ENCODE measurements at regions not wholly inside any gene's neighbourhood (a gene's known extent, or its start where the extent isn't known, plus 50 kb on each side); places are given as distances from the start of the nearest gene placed in this dataset.

DNA sequence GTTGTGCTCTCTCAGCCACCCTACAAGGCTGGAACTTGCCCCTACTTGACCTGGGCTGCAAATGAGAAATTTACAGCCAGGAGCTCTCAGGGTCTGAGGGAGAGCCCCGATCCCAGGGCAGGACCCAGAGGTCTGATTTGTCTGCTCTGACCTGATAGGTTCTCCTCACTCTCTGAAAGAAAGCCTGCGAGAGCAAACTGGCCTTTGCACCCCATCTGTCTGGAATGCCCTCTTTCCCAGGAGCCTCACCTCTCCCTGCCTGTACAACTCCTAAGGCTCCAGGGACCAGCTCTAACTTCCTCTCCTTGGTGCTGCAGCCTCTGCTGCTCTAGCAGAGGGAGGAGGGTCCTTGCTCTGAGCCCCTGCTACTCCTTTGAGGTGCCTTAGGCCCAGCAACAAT, 137.8 kb downstream of the UQCRFS1 start:
- no peak for ATAC-seq
- no peak overlapping the region for H3K4me2 ChIP-seq (ENCODE audit: control insufficient read depth, insufficient read depth)
- ChIA-PET SMC1A (ENCODE audit: uncharacterized antibody, unreplicated experiment) (no interaction called here), POLR2A (no interaction called here), RAD21 (ENCODE audit: unreplicated experiment) (no interaction called here), CTCF (interaction anchor here (1.0 kb wide), 1 partner anchor 188 kb away, joined by 4 read pairs; no protein-coding TSS in a partner anchor)
- DNase-seq (ENCODE audit: low read depth, low spot score): no peak
- no peaks in the 10 kb centered on the region; the same call in 2 of the 3 replicates for H3K9me3 ChIP-seq (replicated peaks; ENCODE audit: control insufficient read depth, insufficient read depth, low read length)
- in situ Hi-C loops (cut with MboI): no loop called here
- H3K79me2 ChIP-seq (ENCODE audit: control insufficient read depth, insufficient read depth, low read length): no peaks in the 10 kb centered on the region
- no TSS peak for BruUV-seq (replicated peaks)
- H3K27ac ChIP-seq (ENCODE audit: control insufficient read depth, insufficient read depth): no peak overlapping the region
- H2AFZ ChIP-seq (ENCODE audit: control insufficient read depth, low read depth, low read length): no peak overlapping the region
- no peaks in the 10 kb centered on the region for H3K27me3 ChIP-seq (replicated peaks in 1 of 2; ENCODE audit: control insufficient read depth in 2 of 2, insufficient read depth in 2 of 2, low read length in 1 of 2)
- H3K36me3 ChIP-seq (ENCODE audit: control insufficient read depth in 2 of 2, insufficient read depth in 2 of 2, low read length in 1 of 2): no peaks in the 10 kb centered on the region
- intact Hi-C loops (cut with micrococcal nuclease; ENCODE audit: unreplicated experiment): no loop called here
- TF ChIP-seq CEBPZ (IDR thresholded peaks at IDR 0.05; ENCODE audit: low read depth, low read length): no peak
- TF ChIP-seq CHD2 (IDR thresholded peaks at IDR 0.05; ENCODE audit: borderline replicate concordance, low read depth, low read length): no peak
- no peak for TF ChIP-seq ZBED1 (IDR thresholded peaks at IDR 0.05; ENCODE audit: borderline replicate concordance)
- no peak for TF ChIP-seq ZNF207 (IDR thresholded peaks at IDR 0.05; ENCODE audit: borderline replicate concordance)
- TF ChIP-seq, protein P1, sequence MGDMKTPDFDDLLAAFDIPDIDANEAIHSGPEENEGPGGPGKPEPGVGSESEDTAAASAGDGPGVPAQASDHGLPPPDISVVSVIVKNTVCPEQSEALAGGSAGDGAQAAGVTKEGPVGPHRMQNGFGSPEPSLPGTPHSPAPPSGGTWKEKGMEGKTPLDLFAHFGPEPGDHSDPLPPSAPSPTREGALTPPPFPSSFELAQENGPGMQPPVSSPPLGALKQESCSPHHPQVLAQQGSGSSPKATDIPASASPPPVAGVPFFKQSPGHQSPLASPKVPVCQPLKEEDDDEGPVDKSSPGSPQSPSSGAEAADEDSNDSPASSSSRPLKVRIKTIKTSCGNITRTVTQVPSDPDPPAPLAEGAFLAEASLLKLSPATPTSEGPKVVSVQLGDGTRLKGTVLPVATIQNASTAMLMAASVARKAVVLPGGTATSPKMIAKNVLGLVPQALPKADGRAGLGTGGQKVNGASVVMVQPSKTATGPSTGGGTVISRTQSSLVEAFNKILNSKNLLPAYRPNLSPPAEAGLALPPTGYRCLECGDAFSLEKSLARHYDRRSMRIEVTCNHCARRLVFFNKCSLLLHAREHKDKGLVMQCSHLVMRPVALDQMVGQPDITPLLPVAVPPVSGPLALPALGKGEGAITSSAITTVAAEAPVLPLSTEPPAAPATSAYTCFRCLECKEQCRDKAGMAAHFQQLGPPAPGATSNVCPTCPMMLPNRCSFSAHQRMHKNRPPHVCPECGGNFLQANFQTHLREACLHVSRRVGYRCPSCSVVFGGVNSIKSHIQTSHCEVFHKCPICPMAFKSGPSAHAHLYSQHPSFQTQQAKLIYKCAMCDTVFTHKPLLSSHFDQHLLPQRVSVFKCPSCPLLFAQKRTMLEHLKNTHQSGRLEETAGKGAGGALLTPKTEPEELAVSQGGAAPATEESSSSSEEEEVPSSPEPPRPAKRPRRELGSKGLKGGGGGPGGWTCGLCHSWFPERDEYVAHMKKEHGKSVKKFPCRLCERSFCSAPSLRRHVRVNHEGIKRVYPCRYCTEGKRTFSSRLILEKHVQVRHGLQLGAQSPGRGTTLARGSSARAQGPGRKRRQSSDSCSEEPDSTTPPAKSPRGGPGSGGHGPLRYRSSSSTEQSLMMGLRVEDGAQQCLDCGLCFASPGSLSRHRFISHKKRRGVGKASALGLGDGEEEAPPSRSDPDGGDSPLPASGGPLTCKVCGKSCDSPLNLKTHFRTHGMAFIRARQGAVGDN (IDR thresholded peaks at IDR 0.05): no peak
- TF ChIP-seq HDAC6 (IDR thresholded peaks at IDR 0.05; ENCODE audit: unreplicated experiment): no peak
- no peak for TF ChIP-seq STAT3 (IDR thresholded peaks at IDR 0.05; ENCODE audit: low read depth, low read length)
- TF ChIP-seq RB1 (IDR thresholded peaks at IDR 0.05; ENCODE audit: borderline replicate concordance): no peak
- TF ChIP-seq YY1 (IDR thresholded peaks at IDR 0.05; ENCODE audit: low read depth, low read length): no peak
- TF ChIP-seq ZNF622 (IDR thresholded peaks at IDR 0.05): no peak
- TF ChIP-seq MYB (IDR thresholded peaks at IDR 0.05; ENCODE audit: borderline replicate concordance, low read depth, low read length): no peak
- no peak for TF ChIP-seq TCF7 (IDR thresholded peaks at IDR 0.05; ENCODE audit: borderline replicate concordance)
- WGBS (ENCODE audit: insufficient coverage, insufficient replicate concordance, low lambda C conversion rate, missing lambda C conversion rate): 10% methylated on average over 2 of the region's 2 CpGs
- no peak overlapping the region for H3K9ac ChIP-seq (ENCODE audit: control insufficient read depth, insufficient read depth, low read length)
- H4K20me1 ChIP-seq (ENCODE audit: control insufficient read depth, insufficient read depth): no peaks in the 10 kb centered on the region
- no peak for FAIRE-seq
- no peak overlapping the region for H3K4me3 ChIP-seq
- H3K4me1 ChIP-seq (ENCODE audit: control insufficient read depth, insufficient read depth, low read length): no peaks in the 10 kb centered on the region
